ENCODE measurements at regions not wholly inside any gene's neighbourhood (a gene's known extent, or its start where the extent isn't known, plus 50 kb on each side); places are given as distances from the start of the nearest gene placed in this dataset.
A peak's percentile ranks its signal among the peaks of the same experiment; 100 is the strongest.

- DNase-seq (no peak), ATAC-seq (no peak)
- intact Hi-C loops (cut with DNase I), result no loop called here
- H3K4me1 ChIP-seq, result no peaks in the 10 kb centered on the region
- no peaks in the 10 kb centered on the region for H3K9me3 ChIP-seq
- H3K4me3 ChIP-seq, result no peak overlapping the region
- no peaks in the 10 kb centered on the region for H3K27me3 ChIP-seq
- no peak overlapping the region for H3K27ac ChIP-seq
- no peaks in the 10 kb centered on the region for H3K36me3 ChIP-seq
- no peak for TF ChIP-seq CTCF (IDR thresholded peaks at IDR 0.05)
Observed at GRCh38 chr3:59115364-59116232, 65.8 kb upstream of the CFAP20DC start.

GRCh38 chr3:59107856-59108815 is 58.3 kb upstream of the CFAP20DC start:
- Histone ChIP-seq H3K4me1 (no peaks in the 10 kb centered on the region), H3K27ac (no peak overlapping the region), H3K27me3 (no peaks in the 10 kb centered on the region), H3K4me3 (no peak overlapping the region), H3K9me3 (no peaks in the 10 kb centered on the region), H3K36me3 (no peaks in the 10 kb centered on the region)
- no peak for DNase-seq
- intact Hi-C loops (cut with DNase I), result no loop called here
- no peak for ATAC-seq
- TF ChIP-seq CTCF (IDR thresholded peaks at IDR 0.05), result no peak

GRCh38 chr3:59106085-59106648 is 56.3 kb upstream of the CFAP20DC start:
- Histone ChIP-seq H3K4me3 (no peak overlapping the region), H3K9me3 (no peaks in the 10 kb centered on the region), H3K27me3 (no peaks in the 10 kb centered on the region), H3K27ac (no peak overlapping the region), H3K36me3 (no peaks in the 10 kb centered on the region), H3K4me1 (no peaks in the 10 kb centered on the region)
- TF ChIP-seq CTCF (IDR thresholded peaks at IDR 0.05), result no peak
- intact Hi-C loops (cut with DNase I), result no loop called here
- no peak for DNase-seq
- peak; percentile 44 for ATAC-seq

GRCh38 chr3:59103552-59103951 is 53.7 kb upstream of the CFAP20DC start:
- no peak for TF ChIP-seq CTCF (IDR thresholded peaks at IDR 0.05)
- intact Hi-C loops (cut with DNase I), result no loop called here
- H3K4me3 ChIP-seq, result no peak overlapping the region

More at GRCh38 chr3:59103552-59103951, 53.7 kb upstream of the CFAP20DC start:
- Histone ChIP-seq H3K4me1 (no peaks in the 10 kb centered on the region), H3K9me3 (no peaks in the 10 kb centered on the region), H3K36me3 (no peaks in the 10 kb centered on the region), H3K27me3 (no peaks in the 10 kb centered on the region), H3K27ac (no peak overlapping the region)
- DNase-seq, result no peak
- ATAC-seq, result no peak
